Common myeloid progenitor, CD34-positive (primary cell): ENCODE measurements at regions not wholly inside any gene's neighbourhood (a gene's known extent, or its start where the extent isn't known, plus 50 kb on each side); places are given as distances from the start of the nearest gene placed in this dataset.

Experiments
- CTCF ChIA-PET: fragments of 350-600 bp; sonication (Branson Sonifier 250); formaldehyde crosslinking; loops from one replicate; lab custom pipeline; 2021; ENCODE audit warnings: antibody characterized with exemption; lab: Charles Lee
- POLR2A ChIA-PET: fragments of 350-600 bp; sonication (Branson Sonifier 250); formaldehyde crosslinking; loops from one replicate; lab custom pipeline; 2021; ENCODE audit warnings: antibody characterized with exemption; lab: Charles Lee
- DNase-seq, 3 donors: peaks; one replicate each; pipeline versions ENCODE4 v3.0.0 to v3.0.0-alpha.2; 2013
- H3K27ac ChIP-seq, 2 experiments: 1 replicate in 1 of 2; 2 replicates in 1 of 2; pipeline ENCODE4 v1.7.0; 2013; ENCODE audit warnings: inconsistent platforms in 2 of 2, low read length in 2 of 2, mild to moderate bottlenecking in 2 of 2, low read depth in 1 of 2, moderate library complexity in 1 of 2; ENCODE audit not compliant: severe bottlenecking in 2 of 2, insufficient read depth in 1 of 2, poor library complexity in 1 of 2
- H3K27me3 ChIP-seq, 5 experiments: replicated peaks in 2 of 5; 1 replicate in 3 of 5; 2 replicates in 2 of 5; pipeline versions ENCODE4 v1.6.1 to v1.7.0; 2013; ENCODE audit warnings: low read length in 4 of 5, mild to moderate bottlenecking in 2 of 5, moderate library complexity in 2 of 5, inconsistent platforms in 1 of 5; ENCODE audit not compliant: insufficient read depth in 5 of 5, control insufficient read depth in 4 of 5
- H3K36me3 ChIP-seq, 4 experiments: 1 replicate in 2 of 4; 2 replicates in 2 of 4; pipeline versions ENCODE4 v1.6.1 to v1.7.0; 2013; ENCODE audit warnings: low read length in 3 of 4, control low read depth in 1 of 4, mild to moderate bottlenecking in 1 of 4; ENCODE audit not compliant: control insufficient read depth in 4 of 4, insufficient read depth in 4 of 4
- H3K4me1 ChIP-seq, 4 experiments: 1 replicate in 3 of 4; 2 replicates in 1 of 4; pipeline versions ENCODE4 v1.6.1 to v1.7.1; 2013; ENCODE audit warnings: low read length in 3 of 4, mild to moderate bottlenecking in 3 of 4, control low read depth in 1 of 4, inconsistent platforms in 1 of 4, moderate library complexity in 1 of 4; ENCODE audit not compliant: control insufficient read depth in 4 of 4, insufficient read depth in 4 of 4; ENCODE audit errors: control extremely low read depth in 1 of 4
- H3K4me3 ChIP-seq, 7 experiments: 1 replicate in 4 of 7; 2 replicates in 3 of 7; pipeline versions ENCODE4 v1.5.1 to v1.7.0; 2013; ENCODE audit warnings: mild to moderate bottlenecking in 7 of 7, low read length in 6 of 7, moderate library complexity in 6 of 7, inconsistent platforms in 2 of 7, low read depth in 2 of 7, control low read depth in 1 of 7; ENCODE audit not compliant: insufficient read depth in 4 of 7, control insufficient read depth in 1 of 7; ENCODE audit errors: extremely low read depth in 1 of 7
- H3K9me3 ChIP-seq, 5 experiments: 1 replicate in 4 of 5; 2 replicates in 1 of 5; pipeline versions ENCODE4 v1.6.1 to v1.7.1; 2013; ENCODE audit warnings: low read length in 4 of 5, mild to moderate bottlenecking in 2 of 5, inconsistent platforms in 1 of 5, low read depth in 1 of 5, moderate library complexity in 1 of 5; ENCODE audit not compliant: control insufficient read depth in 4 of 5, insufficient read depth in 2 of 5; ENCODE audit errors: control extremely low read depth in 1 of 5
- WGBS: methylation state at CpG from one replicate; pipeline ENCODE4 v1.1.5; 2013; ENCODE audit not compliant: insufficient coverage; 5-methylcytosine and 5-hydroxymethylcytosine counted together

- Histone ChIP-seq H3K4me1 (no peaks in the 10 kb centered on the region), H3K27ac (no peak overlapping the region), H3K27me3 (no peaks in the 10 kb centered on the region), H3K36me3 (no peaks in the 10 kb centered on the region), H3K9me3 (peaks cover 0 to 4% (median 0%) of the 10 kb centered on the region in 5 experiments), H3K4me3 (no peak overlapping the region)
- CTCF ChIA-PET, result no interaction called here
- POLR2A ChIA-PET, result no interaction called here
- DNase-seq, result no peak
- 95% methylated on average over 18 of the region's 18 CpGs for WGBS
These were observed 203.6 kb upstream of the PRDM9 start for GRCh38 chr5:23303836-23304235.

GRCh38 chr5:23303435-23303834 lies 204.0 kb upstream of the PRDM9 start:
- Histone ChIP-seq H3K36me3 (no peaks in the 10 kb centered on the region), H3K4me3 (no peak overlapping the region), H3K27ac (no peak overlapping the region), H3K9me3 (peaks cover 0 to 4% (median 0%) of the 10 kb centered on the region in 5 experiments), H3K4me1 (no peaks in the 10 kb centered on the region), H3K27me3 (no peaks in the 10 kb centered on the region)
- POLR2A ChIA-PET, result no interaction called here
- CTCF ChIA-PET, result no interaction called here
- DNase-seq, result no peak
- 95% methylated on average over 6 of the region's 6 CpGs for WGBS

- Histone ChIP-seq H3K27ac (no peak overlapping the region), H3K4me3 (no peak overlapping the region), H3K27me3 (no peaks in the 10 kb centered on the region), H3K36me3 (no peaks in the 10 kb centered on the region), H3K4me1 (no peaks in the 10 kb centered on the region), H3K9me3 (peaks cover 0 to 4% (median 0%) of the 10 kb centered on the region in 5 experiments)
- 100% methylated on average over 1 of the region's 1 CpG for WGBS
- ChIA-PET POLR2A (no interaction called here), CTCF (interaction anchor here (1.0 kb wide), 1 partner anchor 30 kb away, joined by 3 read pairs; no protein-coding TSS in a partner anchor)
- no peak for DNase-seq
These were observed 205.0 kb upstream of the PRDM9 start for GRCh38 chr5:23302438-23302837.

GRCh38 chr5:23289162-23289561 lies 218.2 kb upstream of the PRDM9 start:
- Histone ChIP-seq H3K4me1 (no peaks in the 10 kb centered on the region), H3K27me3 (no peaks in the 10 kb centered on the region), H3K9me3 (no peaks in the 10 kb centered on the region), H3K36me3 (no peaks in the 10 kb centered on the region), H3K4me3 (no peak overlapping the region), H3K27ac (no peak overlapping the region)
- CTCF ChIA-PET, result no interaction called here
- no CpG with 5 or more reads among the region's 2 CpGs for WGBS
- POLR2A ChIA-PET, result no interaction called here
- no peak for DNase-seq

- no peak for DNase-seq
- H3K27ac ChIP-seq, result no peak overlapping the region
- no CpG with 5 or more reads among the region's 2 CpGs for WGBS
- H3K4me1 ChIP-seq, result no peaks in the 10 kb centered on the region
- H3K4me3 ChIP-seq, result no peak overlapping the region
- H3K36me3 ChIP-seq, result no peaks in the 10 kb centered on the region
- H3K9me3 ChIP-seq, result no peaks in the 10 kb centered on the region
- no peaks in the 10 kb centered on the region for H3K27me3 ChIP-seq
- ChIA-PET POLR2A (no interaction called here), CTCF (no interaction called here)
These were observed 222.8 kb upstream of the PRDM9 start for GRCh38 chr5:23284656-23285055.

GRCh38 chr5:23274171-23274570 lies 233.2 kb upstream of the PRDM9 start:
- POLR2A ChIA-PET, result no interaction called here
- CTCF ChIA-PET, result no interaction called here
- 100% methylated on average over 1 of the region's 3 CpGs for WGBS
- Histone ChIP-seq H3K36me3 (no peaks in the 10 kb centered on the region), H3K4me1 (no peaks in the 10 kb centered on the region), H3K4me3 (no peak overlapping the region), H3K27ac (no peak overlapping the region), H3K9me3 (no peaks in the 10 kb centered on the region), H3K27me3 (no peaks in the 10 kb centered on the region)
- no peak for DNase-seq

- Histone ChIP-seq H3K27ac (no peak overlapping the region), H3K4me3 (no peak overlapping the region), H3K9me3 (no peaks in the 10 kb centered on the region), H3K36me3 (no peaks in the 10 kb centered on the region), H3K4me1 (no peaks in the 10 kb centered on the region), H3K27me3 (no peaks in the 10 kb centered on the region)
- DNase-seq, result no peak
- ChIA-PET POLR2A (no interaction called here), CTCF (no interaction called here)
- WGBS, result 100% methylated on average over 1 of the region's 2 CpGs
These were observed 237.4 kb upstream of the PRDM9 start for GRCh38 chr5:23269981-23270380.
